HG02981 (cell line): ENCODE measurements at regions not wholly inside any gene's neighbourhood (a gene's known extent, or its start where the extent isn't known, plus 50 kb on each side); places are given as distances from the start of the nearest gene placed in this dataset.

Experiments
- ATAC-seq: cut with Tn5 transposase; IDR thresholded peaks from one replicate; pipeline ENCODE4 v1.9.1; 2021; ENCODE audit warnings: mild to moderate bottlenecking, moderate library complexity; ENCODE audit not compliant: unreplicated experiment

- ATAC-seq, result no peak
These were observed 192.4 kb downstream of the FAT4 start for GRCh38 chr4:125507141-125507540.

GRCh38 chr4:125511715-125512114, 197.0 kb downstream of the FAT4 start:
- no peak for ATAC-seq

- no peak for ATAC-seq
These were observed 200.3 kb downstream of the FAT4 start for GRCh38 chr4:125515016-125515415.

- ATAC-seq, result no peak
These were observed 203.1 kb downstream of the FAT4 start for GRCh38 chr4:125517831-125518230.

GRCh38 chr4:125518281-125518680, 203.5 kb downstream of the FAT4 start:
- ATAC-seq, result no peak

GRCh38 chr4:125519371-125520146, 204.8 kb downstream of the FAT4 start:
- no peak for ATAC-seq

GRCh38 chr4:125520258-125520990, 205.7 kb downstream of the FAT4 start:
- ATAC-seq, result no peak

- no peak for ATAC-seq
These were observed 207.8 kb downstream of the FAT4 start for GRCh38 chr4:125522588-125522987.

GRCh38 chr4:125522992-125523391, 208.2 kb downstream of the FAT4 start:
- ATAC-seq, result no peak

- no peak for ATAC-seq
These were observed 211.7 kb downstream of the FAT4 start for GRCh38 chr4:125526420-125526819.

- no peak for ATAC-seq
These were observed 212.9 kb downstream of the FAT4 start for GRCh38 chr4:125527681-125528080.

GRCh38 chr4:125529071-125529470, 214.3 kb downstream of the FAT4 start:
- ATAC-seq, result no peak

GRCh38 chr4:125538670-125539069, 223.9 kb downstream of the FAT4 start:
- no peak for ATAC-seq

GRCh38 chr4:125539691-125540090, 224.9 kb downstream of the FAT4 start:
- ATAC-seq, result no peak

- ATAC-seq, result no peak
These were observed 227.2 kb downstream of the FAT4 start for GRCh38 chr4:125541836-125542385.

GRCh38 chr4:125546272-125546671, 231.5 kb downstream of the FAT4 start:
- no peak for ATAC-seq

GRCh38 chr4:125547836-125548235, 233.1 kb downstream of the FAT4 start:
- no peak for ATAC-seq

- ATAC-seq, result no peak
These were observed 236.0 kb downstream of the FAT4 start for GRCh38 chr4:125550769-125551168.

GRCh38 chr4:125551466-125551865, 236.7 kb downstream of the FAT4 start:
- no peak for ATAC-seq

- no peak for ATAC-seq
These were observed 237.2 kb downstream of the FAT4 start for GRCh38 chr4:125551967-125552366.

GRCh38 chr4:125572601-125573000, 257.8 kb downstream of the FAT4 start:
- ATAC-seq, result no peak

- no peak for ATAC-seq
These were observed 258.6 kb downstream of the FAT4 start for GRCh38 chr4:125573368-125573767.
